ENCODE measurements at regions not wholly inside any gene's neighbourhood (a gene's known extent, or its start where the extent isn't known, plus 50 kb on each side); places are given as distances from the start of the nearest gene placed in this dataset.

- no peak for TF ChIP-seq ZNF544 (tag by site-specific recombination; IDR thresholded peaks at IDR 0.05)
- TF ChIP-seq ZNF792 (tag by site-specific recombination; IDR thresholded peaks at IDR 0.05): no peak
- no peak for TF ChIP-seq ZNF561 (tag by site-specific recombination; IDR thresholded peaks at IDR 0.05; ENCODE audit: borderline replicate concordance)
- TF ChIP-seq ZNF423 (tag by site-specific recombination; IDR thresholded peaks at IDR 0.05): no peak
- TF ChIP-seq OSR2 (tag by site-specific recombination; IDR thresholded peaks at IDR 0.05): no peak
- no peak for TF ChIP-seq ZNF16 (tag by site-specific recombination; IDR thresholded peaks at IDR 0.05; ENCODE audit: low read depth)
- TF ChIP-seq KLF8 (tag by site-specific recombination; IDR thresholded peaks at IDR 0.05): no peak
- TF ChIP-seq YY2 (tag by site-specific recombination; IDR thresholded peaks at IDR 0.05): no peak
Measured at GRCh38 chr2:23134726-23135125, 250.3 kb upstream of the KLHL29 start (continued).

DNA sequence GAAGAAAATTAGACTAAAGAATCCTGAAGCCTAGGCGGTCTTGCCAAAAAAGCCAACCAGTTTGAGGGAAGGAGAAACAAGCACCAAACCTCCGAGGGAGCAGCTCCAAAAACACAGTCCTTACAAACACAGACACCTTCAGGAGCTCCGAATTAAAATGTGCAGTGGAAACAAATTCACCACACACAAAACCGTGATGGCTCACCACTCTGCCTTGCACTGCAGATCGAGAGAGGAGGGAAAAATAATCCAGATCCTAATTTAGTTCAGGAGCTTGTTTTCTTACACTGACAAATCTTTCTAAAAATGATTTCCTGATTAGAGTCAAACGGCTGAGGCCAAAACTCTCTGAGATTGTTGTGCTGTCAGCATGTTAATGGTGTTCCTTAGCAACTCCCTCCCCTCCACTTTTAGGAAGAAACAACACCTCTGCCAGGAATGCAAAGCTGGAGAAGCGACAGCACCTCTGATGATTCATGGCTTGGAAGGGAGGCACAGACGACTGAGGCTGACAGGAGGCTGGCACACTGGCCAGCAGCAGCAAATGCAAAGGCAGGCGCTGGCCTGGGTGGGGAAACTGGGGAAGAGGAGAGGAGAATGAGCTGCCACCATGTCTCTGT lies 249.4 kb upstream of the KLHL29 start:
- Histone ChIP-seq H3K4me1 (ENCODE audit: control insufficient read depth, insufficient read depth, low read length) (no peaks in the 10 kb centered on the region), H3K9me3 (ENCODE audit: control insufficient read depth, insufficient read depth, low read depth, low read length) (no peaks in the 10 kb centered on the region), H3K4me3 (ENCODE audit: low read depth, low read length) (no peak overlapping the region), H3K36me3 (ENCODE audit: control insufficient read depth in 2 of 2, insufficient read depth in 1 of 2, low read length in 2 of 2) (no peaks in the 10 kb centered on the region), H3K27ac (ENCODE audit: extremely low read depth, low read depth, low read length) (no peak overlapping the region)
- TF ChIP-seq ZNF677 (tag by site-specific recombination; IDR thresholded peaks at IDR 0.05) (no peak), ZNF350 (tag by site-specific recombination; IDR thresholded peaks at IDR 0.05) (no peak), ZNF48 (tag by site-specific recombination; IDR thresholded peaks at IDR 0.05) (no peak), ZBTB21 (tag by site-specific recombination; IDR thresholded peaks at IDR 0.05) (no peak), ZFP37 (tag by site-specific recombination; IDR thresholded peaks at IDR 0.05) (no peak), ZBTB7A (tag by site-specific recombination; IDR thresholded peaks at IDR 0.05; ENCODE audit: low read depth) (no peak), ZBTB49 (tag by site-specific recombination; IDR thresholded peaks at IDR 0.05; ENCODE audit: low read depth) (no peak), ZNF202 (tag by site-specific recombination; IDR thresholded peaks at IDR 0.05; ENCODE audit: borderline replicate concordance) (no peak), HOXA7 (CRISPR knock-in tag; IDR thresholded peaks at IDR 0.05; ENCODE audit: borderline replicate concordance) (no peak), SP7 (tag by site-specific recombination; IDR thresholded peaks at IDR 0.05) (no peak), EGR2 (tag by site-specific recombination; IDR thresholded peaks at IDR 0.05; ENCODE audit: low read depth) (no peak), ZNF16 (tag by site-specific recombination; IDR thresholded peaks at IDR 0.05; ENCODE audit: low read depth) (no peak), OVOL3 (tag by site-specific recombination; IDR thresholded peaks at IDR 0.05) (no peak), SP2 (tag by site-specific recombination; IDR thresholded peaks at IDR 0.05) (no peak)
- ChIA-PET POLR2A (no interaction called here), CTCF (interaction anchor here (0.6 to 1.0 kb wide), 2 partner anchors 244 to 780 kb away, joined by 3 read pairs; no protein-coding TSS in a partner anchor)

GRCh38 chr2:23137166-23137565 lies 247.8 kb upstream of the KLHL29 start:
- Histone ChIP-seq H3K4me1 (ENCODE audit: control insufficient read depth, insufficient read depth, low read length) (no peaks in the 10 kb centered on the region), H3K36me3 (ENCODE audit: control insufficient read depth in 2 of 2, insufficient read depth in 1 of 2, low read length in 2 of 2) (no peaks in the 10 kb centered on the region), H3K9me3 (ENCODE audit: control insufficient read depth, insufficient read depth, low read depth, low read length) (no peaks in the 10 kb centered on the region), H3K27ac (ENCODE audit: extremely low read depth, low read depth, low read length) (no peak overlapping the region), H3K4me3 (ENCODE audit: low read depth, low read length) (no peak overlapping the region)
- CTCF ChIA-PET: no interaction called here
- POLR2A ChIA-PET: no interaction called here
- no peak for TF ChIP-seq ZNF138 (tag by site-specific recombination; IDR thresholded peaks at IDR 0.05; ENCODE audit: borderline replicate concordance)
- TF ChIP-seq TSHZ1 (tag by site-specific recombination; IDR thresholded peaks at IDR 0.05; ENCODE audit: borderline replicate concordance): no peak
- TF ChIP-seq GLI4 (tag by site-specific recombination; IDR thresholded peaks at IDR 0.05): no peak
- no peak for TF ChIP-seq ZNF560 (tag by site-specific recombination; IDR thresholded peaks at IDR 0.05; ENCODE audit: borderline replicate concordance)
- TF ChIP-seq ZNF175 (tag by site-specific recombination; IDR thresholded peaks at IDR 0.05): no peak
- no peak for TF ChIP-seq OVOL3 (tag by site-specific recombination; IDR thresholded peaks at IDR 0.05)
- TF ChIP-seq, protein P1, sequence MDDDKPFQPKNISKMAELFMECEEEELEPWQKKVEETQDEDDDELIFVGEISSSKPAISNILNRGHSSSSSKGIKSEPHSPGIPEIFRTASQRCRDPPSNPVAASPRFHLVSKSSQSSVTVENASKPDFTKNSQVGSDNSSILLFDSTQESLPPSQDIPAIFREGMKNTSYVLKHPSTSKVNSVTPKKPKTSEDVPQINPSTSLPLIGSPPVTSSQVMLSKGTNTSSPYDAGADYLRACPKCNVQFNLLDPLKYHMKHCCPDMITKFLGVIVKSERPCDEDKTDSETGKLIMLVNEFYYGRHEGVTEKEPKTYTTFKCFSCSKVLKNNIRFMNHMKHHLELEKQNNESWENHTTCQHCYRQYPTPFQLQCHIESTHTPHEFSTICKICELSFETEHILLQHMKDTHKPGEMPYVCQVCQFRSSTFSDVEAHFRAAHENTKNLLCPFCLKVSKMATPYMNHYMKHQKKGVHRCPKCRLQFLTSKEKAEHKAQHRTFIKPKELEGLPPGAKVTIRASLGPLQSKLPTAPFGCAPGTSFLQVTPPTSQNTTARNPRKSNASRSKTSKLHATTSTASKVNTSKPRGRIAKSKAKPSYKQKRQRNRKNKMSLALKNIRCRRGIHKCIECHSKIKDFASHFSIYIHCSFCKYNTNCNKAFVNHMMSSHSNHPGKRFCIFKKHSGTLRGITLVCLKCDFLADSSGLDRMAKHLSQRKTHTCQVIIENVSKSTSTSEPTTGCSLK (tag by site-specific recombination; IDR thresholded peaks at IDR 0.05): no peak
- no peak for TF ChIP-seq ZNF146 (tag by site-specific recombination; IDR thresholded peaks at IDR 0.05)

All from HEK293 (cell line).